ENCODE measurements at regions not wholly inside any gene's neighbourhood (a gene's known extent, or its start where the extent isn't known, plus 50 kb on each side); places are given as distances from the start of the nearest gene placed in this dataset.

- TF ChIP-seq CTCF (conservative IDR thresholded peaks at IDR 0.05; ENCODE audit: low read depth, low read length) = no peak
- no peak overlapping the region for H3K4me3 ChIP-seq (ENCODE audit: low read length)
- DNase-seq (ENCODE audit: low read depth) = no peak
Observed at GRCh38 chr2:191738003-191738402, 60.1 kb downstream of the NABP1 start.

DNA sequence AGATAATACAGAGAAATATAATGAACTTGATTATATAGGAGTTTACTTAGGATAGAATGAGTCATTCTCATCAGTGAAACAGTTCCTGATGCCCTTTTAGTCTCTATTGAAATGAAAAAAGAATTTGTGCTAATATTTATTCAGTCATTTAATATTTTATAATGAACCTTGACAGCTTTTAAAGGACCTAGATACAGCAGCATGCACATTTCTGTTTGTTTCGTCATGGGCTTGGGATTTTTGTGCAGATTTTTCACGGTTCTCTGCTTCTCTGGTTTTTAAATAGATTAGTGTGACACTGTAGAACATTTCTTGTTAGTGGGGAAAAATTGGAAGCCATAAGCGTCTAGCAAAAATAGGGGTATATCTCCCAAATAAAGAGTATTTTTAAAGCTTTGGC lies 60.7 kb downstream of the NABP1 start:
- H3K4me3 ChIP-seq (ENCODE audit: low read length) = no peak overlapping the region
- TF ChIP-seq CTCF (conservative IDR thresholded peaks at IDR 0.05; ENCODE audit: low read depth, low read length) = no peak
- peak; percentile 83 for DNase-seq (ENCODE audit: low read depth)

DNA sequence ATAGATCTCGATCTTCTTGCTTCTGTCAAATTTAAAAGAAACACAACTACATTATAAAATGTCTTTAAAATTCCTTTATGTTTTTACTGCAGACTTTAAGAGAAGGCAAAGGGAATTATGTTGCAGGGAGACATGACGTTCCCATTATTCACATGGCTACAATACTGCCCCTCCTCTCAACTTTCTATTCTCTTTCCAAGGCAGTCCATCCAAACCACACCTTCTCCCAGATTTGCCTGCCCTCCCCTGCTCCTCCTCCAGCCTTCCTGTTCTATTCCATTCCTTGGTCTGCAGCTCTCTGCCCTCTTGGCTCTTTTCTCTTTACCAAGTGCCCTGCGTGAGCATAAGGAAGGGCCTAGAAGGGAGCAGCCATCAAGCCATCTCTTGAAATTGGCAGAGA lies 61.3 kb downstream of the NABP1 start:
- no peak overlapping the region for H3K4me3 ChIP-seq (ENCODE audit: low read length)
- DNase-seq (ENCODE audit: low read depth) = no peak
- no peak for TF ChIP-seq CTCF (conservative IDR thresholded peaks at IDR 0.05; ENCODE audit: low read depth, low read length)

DNA sequence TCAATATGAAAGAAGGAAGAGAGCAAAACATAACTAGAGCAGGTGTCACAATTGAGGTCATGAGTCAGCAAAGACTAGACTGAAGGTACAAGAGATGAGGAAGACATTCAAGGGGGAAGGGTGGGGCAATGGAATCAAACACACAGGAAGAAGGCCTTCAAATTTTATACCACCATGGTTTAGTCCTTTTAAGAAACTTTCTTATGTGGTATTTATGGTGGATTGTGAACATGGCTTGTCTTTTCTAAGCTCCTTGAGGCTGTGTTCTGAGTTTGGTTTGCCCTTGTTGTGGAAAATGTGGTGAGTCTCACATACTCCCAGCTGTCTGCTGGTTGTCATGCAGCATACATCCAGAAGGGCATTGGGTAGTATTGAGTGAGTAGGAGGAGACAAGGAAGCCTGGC lies 62.1 kb downstream of the NABP1 start:
- no peak for DNase-seq (ENCODE audit: low read depth)
- TF ChIP-seq CTCF (conservative IDR thresholded peaks at IDR 0.05; ENCODE audit: low read depth, low read length) = no peak
- H3K4me3 ChIP-seq (ENCODE audit: low read length) = no peak overlapping the region

GRCh38 chr2:191740759-191741158 lies 62.8 kb downstream of the NABP1 start:
- H3K4me3 ChIP-seq (ENCODE audit: low read length) = no peak overlapping the region
- no peak for TF ChIP-seq CTCF (conservative IDR thresholded peaks at IDR 0.05; ENCODE audit: low read depth, low read length)
- no peak for DNase-seq (ENCODE audit: low read depth)

GRCh38 chr2:191746346-191747169 lies 68.6 kb downstream of the NABP1 start:
- DNase-seq (ENCODE audit: low read depth) = no peak
- no peak for TF ChIP-seq CTCF (conservative IDR thresholded peaks at IDR 0.05; ENCODE audit: low read depth, low read length)
- no peak overlapping the region for H3K4me3 ChIP-seq (ENCODE audit: low read length)

- no peak for DNase-seq (ENCODE audit: low read depth)
- TF ChIP-seq CTCF (conservative IDR thresholded peaks at IDR 0.05; ENCODE audit: low read depth, low read length) = no peak
- H3K4me3 ChIP-seq (ENCODE audit: low read length) = no peak overlapping the region
Observed at GRCh38 chr2:191747170-191747530, 69.2 kb downstream of the NABP1 start.
